Karpas-422 (cell line): ENCODE measurements at regions not wholly inside any gene's neighbourhood (a gene's known extent, or its start where the extent isn't known, plus 50 kb on each side); places are given as distances from the start of the nearest gene placed in this dataset.

ENCODE experiments used
- DNase-seq: peaks from one replicate; pipeline ENCODE4 v3.0.0-alpha.2; 2015
- H2AFZ ChIP-seq: fragments of 200-600 bp; sonication (generic); 2 replicates; pipeline ENCODE4 v1.6.1; 2014; ENCODE audit warnings: antibody characterized with exemption, low read length, mixed read lengths
- H3K27ac ChIP-seq: fragments of 200-600 bp; sonication (generic); 2 replicates; pipeline ENCODE4 v1.5.1; 2014; ENCODE audit warnings: mild to moderate bottlenecking, low read length, moderate library complexity
- H3K27me3 ChIP-seq: fragments of 200-600 bp; sonication (generic); 2 replicates; pipeline ENCODE4 v1.6.1; 2014; ENCODE audit warnings: low read length, mixed read lengths
- H3K36me3 ChIP-seq: fragments of 200-600 bp; sonication (generic); 2 replicates; pipeline ENCODE4 v1.6.1; 2014; ENCODE audit warnings: low read length, mixed read lengths; ENCODE audit not compliant: insufficient read depth
- H3K4me1 ChIP-seq: fragments of 200-600 bp; sonication (generic); 2 replicates; pipeline ENCODE4 v1.6.1; 2014; ENCODE audit warnings: mild to moderate bottlenecking, low read length, mixed read lengths
- H3K4me2 ChIP-seq: fragments of 200-600 bp; sonication (generic); 2 replicates; pipeline ENCODE4 v1.6.1; 2014; ENCODE audit warnings: low read length, low read depth, mild to moderate bottlenecking; ENCODE audit not compliant: poor library complexity, severe bottlenecking
- H3K4me3 ChIP-seq: fragments of 200-600 bp; sonication (generic); 2 replicates; pipeline ENCODE4 v1.5.1; 2014; ENCODE audit warnings: mild to moderate bottlenecking, antibody characterized with exemption, low read length, mixed read lengths
- H3K79me2 ChIP-seq: fragments of 200-600 bp; sonication (generic); 2 replicates; pipeline ENCODE4 v1.6.1; 2014; ENCODE audit warnings: mild to moderate bottlenecking, low read length, mixed read lengths
- H3K9ac ChIP-seq: fragments of 200-600 bp; sonication (generic); 2 replicates; pipeline ENCODE4 v1.6.0; 2014; ENCODE audit warnings: low read length
- H3K9me2 ChIP-seq: fragments of 200-600 bp; sonication (generic), shearing (Covaris generic); replicated peaks from 2 replicates; pipeline ENCODE4 v1.6.0; 2014; ENCODE audit warnings: mild to moderate bottlenecking, low read length, moderate library complexity; ENCODE audit not compliant: insufficient read depth
- H3K9me3 ChIP-seq: fragments of 300-700, 200-600 bp; sonication (generic); 2 replicates; pipeline ENCODE4 v1.6.1; 2014; ENCODE audit warnings: low read length, mixed read lengths
- H4K20me1 ChIP-seq: fragments of 200-600 bp; sonication (generic); 2 replicates; pipeline ENCODE4 v1.6.1; 2014; ENCODE audit warnings: mild to moderate bottlenecking, antibody characterized with exemption, low read length, low read depth; ENCODE audit not compliant: insufficient read depth

GRCh38 chr13:22486490-22486889, 694.3 kb upstream of the SGCG start:
- Histone ChIP-seq H3K36me3 (no peaks in the 10 kb centered on the region), H3K4me3 (no peak overlapping the region), H3K27me3 (no peaks in the 10 kb centered on the region), H3K9ac (no peak overlapping the region), H2AFZ (no peak overlapping the region), H3K4me2 (no peak overlapping the region), H3K4me1 (no peaks in the 10 kb centered on the region), H3K79me2 (no peaks in the 10 kb centered on the region), H4K20me1 (no peaks in the 10 kb centered on the region), H3K27ac (no peak overlapping the region), H3K9me3 (0 out of 2 replicates have a peak, but pooled peaks cover 3% of the 10 kb centered on the region), H3K9me2 (no peaks in the 10 kb centered on the region)
- no peak for DNase-seq

DNA sequence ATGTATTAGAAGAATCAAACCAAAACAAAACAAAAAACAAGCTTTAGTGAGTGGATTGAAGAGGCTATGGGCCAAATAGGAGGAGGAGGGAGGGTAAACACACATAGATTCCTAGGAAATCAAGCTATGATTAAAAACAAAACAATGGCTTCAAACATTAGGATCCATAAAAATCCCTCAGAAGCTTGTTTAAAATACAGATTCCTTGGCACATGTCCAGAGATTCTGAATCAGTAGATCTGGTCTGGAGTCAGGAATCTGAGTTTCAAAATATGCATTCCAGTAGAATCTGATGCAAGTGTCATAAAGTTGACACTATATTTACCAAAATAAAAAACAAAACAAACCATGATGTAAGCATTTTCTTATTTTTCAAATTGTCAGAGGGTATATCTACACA, 692.8 kb upstream of the SGCG start:
- Histone ChIP-seq H3K4me2 (no peak overlapping the region), H3K79me2 (no peaks in the 10 kb centered on the region), H3K9me2 (no peaks in the 10 kb centered on the region), H3K4me1 (no peaks in the 10 kb centered on the region), H4K20me1 (no peaks in the 10 kb centered on the region), H3K9ac (no peak overlapping the region), H3K36me3 (no peaks in the 10 kb centered on the region), H3K4me3 (no peak overlapping the region), H2AFZ (no peak overlapping the region), H3K9me3 (0 out of 2 replicates have a peak, but pooled peaks cover 3% of the 10 kb centered on the region), H3K27ac (no peak overlapping the region), H3K27me3 (no peaks in the 10 kb centered on the region)
- DNase-seq, result no peak

DNA sequence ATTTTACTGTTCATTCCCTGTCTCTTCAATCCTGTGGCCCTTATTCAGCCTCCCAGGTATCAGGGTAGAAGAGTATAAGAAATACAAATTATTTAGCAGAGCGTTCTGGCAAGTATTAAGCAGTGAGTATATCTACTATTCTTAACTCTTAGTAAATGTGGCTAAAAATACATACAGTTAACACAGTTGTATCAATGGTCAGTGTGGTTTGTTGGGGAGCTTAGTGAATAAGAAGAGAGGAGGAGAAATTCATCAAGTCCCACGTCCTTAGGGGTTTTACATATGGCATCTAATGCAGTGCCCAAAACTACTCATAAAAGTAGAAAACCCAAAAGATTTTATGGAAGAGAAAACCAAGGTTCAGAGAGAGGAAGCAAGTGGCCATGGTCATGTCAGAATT, 691.0 kb upstream of the SGCG start:
- Histone ChIP-seq H2AFZ (no peak overlapping the region), H3K9me2 (no peaks in the 10 kb centered on the region), H3K4me1 (no peaks in the 10 kb centered on the region), H3K4me2 (no peak overlapping the region), H4K20me1 (no peaks in the 10 kb centered on the region), H3K27me3 (no peaks in the 10 kb centered on the region), H3K36me3 (no peaks in the 10 kb centered on the region), H3K9ac (no peak overlapping the region), H3K79me2 (no peaks in the 10 kb centered on the region), H3K27ac (no peak overlapping the region), H3K4me3 (no peak overlapping the region), H3K9me3 (0 out of 2 replicates have a peak, but pooled peaks cover 3% of the 10 kb centered on the region)
- no peak for DNase-seq

DNA sequence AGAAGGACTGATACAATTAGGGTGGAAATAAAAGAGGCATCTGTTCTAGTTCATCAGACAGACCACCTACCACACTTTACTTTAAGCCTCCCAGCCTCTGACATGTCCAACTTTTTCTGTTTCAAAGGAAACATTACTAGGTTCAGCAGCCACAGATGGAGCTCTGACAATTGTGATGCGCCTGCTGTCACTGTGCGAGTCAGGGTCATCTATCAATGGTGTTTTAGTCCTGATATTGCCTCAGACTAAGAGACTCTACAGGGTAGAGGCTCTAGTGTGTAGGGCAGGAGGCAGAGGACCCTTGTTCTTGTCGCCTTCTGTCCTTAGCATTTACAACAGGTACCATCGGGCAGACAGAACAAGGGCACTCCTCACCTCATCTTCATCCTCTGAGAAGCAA, 685.0 kb upstream of the SGCG start:
- Histone ChIP-seq H3K4me3 (no peak overlapping the region), H3K27me3 (no peaks in the 10 kb centered on the region), H3K4me1 (no peaks in the 10 kb centered on the region), H4K20me1 (no peaks in the 10 kb centered on the region), H3K36me3 (no peaks in the 10 kb centered on the region), H3K9me3 (no peaks in the 10 kb centered on the region), H3K79me2 (no peaks in the 10 kb centered on the region), H3K4me2 (no peak overlapping the region), H3K9ac (no peak overlapping the region), H3K9me2 (no peaks in the 10 kb centered on the region), H3K27ac (no peak overlapping the region), H2AFZ (no peak overlapping the region)
- DNase-seq, result no peak

DNA sequence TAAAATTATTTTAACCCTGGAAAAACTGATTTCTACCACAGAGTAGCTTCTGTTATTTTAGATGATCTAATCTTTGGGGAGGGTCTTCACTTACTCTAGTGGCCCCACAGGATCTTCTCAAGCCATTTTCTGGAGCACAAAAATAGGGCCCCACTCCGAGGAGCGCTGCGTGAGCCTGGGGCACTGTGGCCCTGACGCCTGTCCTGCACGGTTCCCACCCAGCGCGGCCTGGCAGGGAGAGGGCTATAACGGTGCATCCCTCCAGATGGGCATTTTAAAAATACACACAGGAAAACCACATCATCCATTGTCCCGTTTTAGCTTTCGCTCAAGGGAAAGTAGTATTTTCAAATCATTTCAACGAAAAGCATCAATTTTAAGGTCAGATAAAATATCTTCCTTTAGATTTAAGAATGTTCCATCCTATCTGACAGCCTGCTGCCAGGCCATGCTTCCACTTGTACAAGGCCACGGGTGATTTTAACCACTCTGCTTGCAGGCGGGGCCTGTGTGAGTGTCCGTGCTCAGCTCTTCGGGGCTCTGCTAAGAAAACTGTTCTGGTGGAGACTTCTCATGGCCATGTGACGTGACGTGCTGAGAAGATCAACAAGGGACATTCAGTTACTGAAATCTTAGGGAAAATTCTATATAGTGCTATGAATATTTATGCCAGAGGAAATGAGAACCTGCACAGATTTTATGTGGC, 683.8 kb upstream of the SGCG start:
- Histone ChIP-seq H3K27ac (no peak overlapping the region), H3K4me3 (no peak overlapping the region), H3K36me3 (no peaks in the 10 kb centered on the region), H3K79me2 (no peaks in the 10 kb centered on the region), H3K9ac (no peak overlapping the region), H3K4me2 (no peak overlapping the region), H3K27me3 (no peaks in the 10 kb centered on the region), H3K4me1 (no peaks in the 10 kb centered on the region), H2AFZ (no peak overlapping the region), H3K9me2 (no peaks in the 10 kb centered on the region), H4K20me1 (no peaks in the 10 kb centered on the region), H3K9me3 (no peaks in the 10 kb centered on the region)
- DNase-seq, result no peak

- no peaks in the 10 kb centered on the region for H3K9me3 ChIP-seq
- peak overlapping the region; percentile 17 for H3K4me2 ChIP-seq
- no peaks in the 10 kb centered on the region for H3K9me2 ChIP-seq
- no peak for DNase-seq
- no peaks in the 10 kb centered on the region for H4K20me1 ChIP-seq
- peak overlapping the region; percentile 34; the same call in 1 of the 2 replicates for H3K4me3 ChIP-seq
- H3K9ac ChIP-seq, result no peak overlapping the region
- no peaks in the 10 kb centered on the region for H3K79me2 ChIP-seq
- no peaks in the 10 kb centered on the region for H3K4me1 ChIP-seq
- H3K36me3 ChIP-seq, result no peaks in the 10 kb centered on the region
- no peak overlapping the region for H2AFZ ChIP-seq
- no peak overlapping the region for H3K27ac ChIP-seq
- H3K27me3 ChIP-seq, result no peaks in the 10 kb centered on the region
These were observed 682.6 kb upstream of the SGCG start for GRCh38 chr13:22497991-22498780.

DNA sequence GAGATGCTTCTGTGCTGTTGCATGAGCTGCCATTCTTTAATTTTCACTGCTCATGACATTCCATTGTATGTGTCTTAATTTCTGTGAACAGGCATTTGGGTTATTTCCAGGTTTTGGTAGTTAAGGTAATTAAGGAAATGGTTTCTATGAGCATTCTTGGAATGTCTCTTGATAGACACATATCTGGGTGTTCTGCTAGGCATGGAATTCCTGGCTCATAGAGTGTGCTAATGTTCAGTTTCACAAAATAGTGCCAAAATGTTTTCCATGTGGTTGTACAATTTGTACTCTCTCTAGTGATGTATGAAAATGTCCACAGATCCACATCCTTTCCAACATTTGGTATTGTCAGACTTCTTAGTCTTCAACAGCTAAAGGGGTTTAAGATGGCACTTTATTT, 680.9 kb upstream of the SGCG start:
- H3K27ac ChIP-seq, result no peak overlapping the region
- H3K4me2 ChIP-seq, result no peak overlapping the region
- H3K27me3 ChIP-seq, result no peaks in the 10 kb centered on the region
- no peak overlapping the region for H3K9ac ChIP-seq
- no peaks in the 10 kb centered on the region for H3K79me2 ChIP-seq
- DNase-seq, result no peak
- no peaks in the 10 kb centered on the region for H3K9me3 ChIP-seq
- H3K4me3 ChIP-seq, result no peak overlapping the region
- H2AFZ ChIP-seq, result no peak overlapping the region
- no peaks in the 10 kb centered on the region for H3K4me1 ChIP-seq
- no peaks in the 10 kb centered on the region for H3K36me3 ChIP-seq
- no peaks in the 10 kb centered on the region for H4K20me1 ChIP-seq
- no peaks in the 10 kb centered on the region for H3K9me2 ChIP-seq

GRCh38 chr13:22505489-22505888, 675.3 kb upstream of the SGCG start:
- Histone ChIP-seq H3K36me3 (no peaks in the 10 kb centered on the region), H3K27me3 (no peaks in the 10 kb centered on the region), H3K27ac (no peak overlapping the region), H3K79me2 (no peaks in the 10 kb centered on the region), H3K9me3 (peaks cover 5% of the 10 kb centered on the region), H3K9me2 (no peaks in the 10 kb centered on the region), H4K20me1 (no peaks in the 10 kb centered on the region), H3K9ac (no peak overlapping the region), H3K4me3 (no peak overlapping the region), H3K4me2 (no peak overlapping the region), H3K4me1 (no peaks in the 10 kb centered on the region), H2AFZ (no peak overlapping the region)
- no peak for DNase-seq
